ENCODE measurements at regions not wholly inside any gene's neighbourhood (a gene's known extent, or its start where the extent isn't known, plus 50 kb on each side); places are given as distances from the start of the nearest gene placed in this dataset.

DNA sequence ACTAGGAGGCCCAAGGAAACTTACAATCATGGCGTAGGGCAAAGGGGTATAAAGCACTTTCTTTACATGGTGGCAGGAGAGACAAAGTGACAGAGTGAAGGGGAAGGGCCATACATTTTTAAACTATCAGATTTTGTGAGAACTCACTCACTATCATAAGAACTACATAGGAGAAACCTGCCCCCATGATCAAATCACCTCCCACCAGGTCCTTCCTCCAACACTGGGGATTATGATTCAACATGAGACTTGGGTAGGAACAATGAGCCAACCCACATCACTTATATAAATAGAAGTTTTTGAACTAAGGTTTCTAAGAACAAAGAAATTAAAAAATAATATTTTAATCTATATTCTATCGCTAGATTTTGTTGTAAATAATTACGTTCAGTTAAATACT is 460.3 kb upstream of the TYRP1 start:
- no peak for DNase-seq (ENCODE audit: extremely low read depth, low read depth)
- TF ChIP-seq, protein P1, sequence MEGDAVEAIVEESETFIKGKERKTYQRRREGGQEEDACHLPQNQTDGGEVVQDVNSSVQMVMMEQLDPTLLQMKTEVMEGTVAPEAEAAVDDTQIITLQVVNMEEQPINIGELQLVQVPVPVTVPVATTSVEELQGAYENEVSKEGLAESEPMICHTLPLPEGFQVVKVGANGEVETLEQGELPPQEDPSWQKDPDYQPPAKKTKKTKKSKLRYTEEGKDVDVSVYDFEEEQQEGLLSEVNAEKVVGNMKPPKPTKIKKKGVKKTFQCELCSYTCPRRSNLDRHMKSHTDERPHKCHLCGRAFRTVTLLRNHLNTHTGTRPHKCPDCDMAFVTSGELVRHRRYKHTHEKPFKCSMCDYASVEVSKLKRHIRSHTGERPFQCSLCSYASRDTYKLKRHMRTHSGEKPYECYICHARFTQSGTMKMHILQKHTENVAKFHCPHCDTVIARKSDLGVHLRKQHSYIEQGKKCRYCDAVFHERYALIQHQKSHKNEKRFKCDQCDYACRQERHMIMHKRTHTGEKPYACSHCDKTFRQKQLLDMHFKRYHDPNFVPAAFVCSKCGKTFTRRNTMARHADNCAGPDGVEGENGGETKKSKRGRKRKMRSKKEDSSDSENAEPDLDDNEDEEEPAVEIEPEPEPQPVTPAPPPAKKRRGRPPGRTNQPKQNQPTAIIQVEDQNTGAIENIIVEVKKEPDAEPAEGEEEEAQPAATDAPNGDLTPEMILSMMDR (IDR thresholded peaks at IDR 0.05; ENCODE audit: low read depth, low read length, missing control alignments) = no peak

DNA sequence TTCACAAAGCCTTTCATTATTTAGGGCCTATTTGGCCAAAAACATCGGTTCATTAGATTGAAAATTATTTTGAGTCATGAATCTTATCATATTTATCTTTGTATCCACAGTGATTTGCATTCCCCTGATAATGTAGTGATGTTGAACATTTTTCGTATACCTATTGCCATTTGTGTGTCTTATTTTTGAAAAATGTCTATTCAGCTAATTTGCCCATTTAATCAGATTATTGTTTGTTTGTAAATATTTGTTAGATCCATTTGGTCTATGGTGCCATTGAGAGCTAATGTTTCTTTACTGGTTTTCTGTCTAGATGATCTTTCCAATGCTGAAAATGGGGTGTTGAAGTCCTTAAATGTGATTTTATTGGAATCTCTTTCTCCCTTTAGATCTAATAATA is 439.2 kb upstream of the TYRP1 start:
- H3K4me3 ChIP-seq (replicated peaks; ENCODE audit: low read depth, low read length) = no peak overlapping the region
- TF ChIP-seq, protein P1 (IDR thresholded peaks at IDR 0.05; ENCODE audit: low read depth, low read length, missing control alignments) = no peak
- no peak for DNase-seq (ENCODE audit: extremely low read depth, low read depth)

More for the DNA sequence above, 460.3 kb upstream of the TYRP1 start:
- no peak overlapping the region for H3K4me3 ChIP-seq (replicated peaks; ENCODE audit: low read depth, low read length)

DNA sequence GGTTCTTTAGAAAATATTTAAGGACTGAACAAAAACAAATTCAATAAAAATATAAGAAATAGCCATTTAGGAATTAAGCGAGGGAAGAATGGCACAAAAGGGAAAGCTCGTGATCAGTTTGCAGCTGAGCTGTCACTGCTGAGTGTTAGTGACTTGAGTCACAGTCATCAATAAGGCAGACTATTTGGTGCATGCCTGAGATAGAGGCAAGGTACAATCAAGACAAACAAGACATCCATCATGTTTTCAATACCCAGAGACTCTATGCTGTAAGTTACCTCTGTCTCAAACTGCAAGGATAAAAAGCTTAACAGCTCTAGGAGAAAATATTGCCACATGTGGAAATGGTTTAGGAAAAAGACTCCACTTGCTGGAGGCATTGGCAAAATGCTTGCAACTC is 426.4 kb upstream of the TYRP1 start:
- no peak for DNase-seq (ENCODE audit: extremely low read depth, low read depth)
- TF ChIP-seq, protein P1 (IDR thresholded peaks at IDR 0.05; ENCODE audit: low read depth, low read length, missing control alignments) = no peak
- H3K4me3 ChIP-seq (replicated peaks; ENCODE audit: low read depth, low read length) = no peak overlapping the region

DNA sequence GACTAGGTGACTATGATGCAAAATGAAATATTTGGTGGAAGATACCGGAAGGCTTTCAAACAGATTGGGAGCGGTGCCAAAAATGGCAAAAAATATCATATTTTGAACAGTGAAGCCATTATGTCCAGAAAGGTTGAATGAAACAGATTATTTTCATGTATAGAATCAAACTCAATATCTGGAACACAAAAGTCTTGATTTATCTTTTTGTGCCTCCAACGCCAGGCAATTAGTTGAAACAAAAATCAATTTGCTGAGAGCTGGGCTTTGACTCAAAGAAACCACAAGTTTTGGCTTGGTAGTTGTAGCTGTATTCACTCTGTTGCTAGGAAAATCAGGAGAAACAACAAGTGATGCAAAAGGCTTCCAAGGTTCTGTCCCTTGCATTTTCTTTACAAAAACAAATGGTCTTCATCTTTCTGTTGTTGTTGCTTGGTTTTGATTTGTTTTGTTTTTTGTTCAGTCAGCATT is 421.7 kb upstream of the TYRP1 start:
- TF ChIP-seq, protein P1 (IDR thresholded peaks at IDR 0.05; ENCODE audit: low read depth, low read length, missing control alignments) = no peak
- H3K4me3 ChIP-seq (replicated peaks; ENCODE audit: low read depth, low read length) = no peak overlapping the region
- DNase-seq (ENCODE audit: extremely low read depth, low read depth) = no peak

DNA sequence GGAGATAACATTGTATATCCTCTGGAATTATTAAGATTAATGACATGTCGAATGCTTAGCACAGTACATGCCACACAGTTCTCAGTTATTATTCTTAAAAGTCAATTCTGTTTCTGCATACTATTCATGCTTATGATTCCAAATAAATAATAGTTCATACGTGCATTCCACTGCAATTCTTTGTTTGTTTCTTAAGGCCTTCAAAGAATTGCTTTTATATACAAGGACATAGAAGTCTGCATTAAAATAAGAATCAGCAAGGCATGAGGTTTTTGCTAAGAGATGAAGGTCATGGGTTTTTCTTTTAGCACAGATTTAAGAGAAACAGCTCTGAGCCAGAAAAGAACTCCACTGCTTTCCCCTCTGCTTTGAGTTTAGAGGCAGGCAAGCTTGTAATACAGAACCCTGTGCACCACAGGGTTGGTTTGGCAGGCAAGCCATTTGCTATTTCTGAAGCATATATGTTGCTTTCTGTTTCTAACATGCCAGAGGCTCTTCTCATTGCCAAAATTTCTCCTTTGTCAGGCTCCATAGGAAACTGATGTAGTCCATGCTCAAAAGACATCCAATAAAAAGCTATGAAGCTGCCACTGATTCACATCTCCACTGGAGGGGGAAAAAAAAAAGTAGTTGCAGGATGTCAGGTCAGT is 420.6 kb upstream of the TYRP1 start:
- DNase-seq (ENCODE audit: extremely low read depth, low read depth) = no peak
- TF ChIP-seq, protein P1 (IDR thresholded peaks at IDR 0.05; ENCODE audit: low read depth, low read length, missing control alignments) = no peak
- H3K4me3 ChIP-seq (replicated peaks; ENCODE audit: low read depth, low read length) = no peak overlapping the region

DNA sequence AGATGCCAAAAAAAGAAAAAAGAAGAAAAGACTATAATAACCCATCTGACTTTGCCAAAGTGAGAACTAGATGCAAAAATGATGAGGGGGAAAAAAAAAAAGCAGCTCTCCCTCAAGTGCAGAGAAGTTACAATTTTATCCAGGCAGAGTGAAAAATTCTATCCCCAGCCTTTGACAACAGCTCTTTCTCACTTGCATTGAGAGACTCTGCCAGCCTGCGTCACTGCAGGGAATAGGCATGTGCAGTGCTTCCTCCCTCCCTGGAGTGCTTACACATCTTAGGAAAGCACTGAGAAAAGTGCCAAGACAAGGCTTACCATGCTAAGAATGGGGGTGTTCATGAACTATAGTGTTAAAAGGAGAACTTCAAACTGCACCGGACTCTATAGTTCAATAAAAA is 418.6 kb upstream of the TYRP1 start:
- DNase-seq (ENCODE audit: extremely low read depth, low read depth) = no peak
- no peak overlapping the region for H3K4me3 ChIP-seq (replicated peaks; ENCODE audit: low read depth, low read length)
- TF ChIP-seq, protein P1 (IDR thresholded peaks at IDR 0.05; ENCODE audit: low read depth, low read length, missing control alignments) = no peak

DNA sequence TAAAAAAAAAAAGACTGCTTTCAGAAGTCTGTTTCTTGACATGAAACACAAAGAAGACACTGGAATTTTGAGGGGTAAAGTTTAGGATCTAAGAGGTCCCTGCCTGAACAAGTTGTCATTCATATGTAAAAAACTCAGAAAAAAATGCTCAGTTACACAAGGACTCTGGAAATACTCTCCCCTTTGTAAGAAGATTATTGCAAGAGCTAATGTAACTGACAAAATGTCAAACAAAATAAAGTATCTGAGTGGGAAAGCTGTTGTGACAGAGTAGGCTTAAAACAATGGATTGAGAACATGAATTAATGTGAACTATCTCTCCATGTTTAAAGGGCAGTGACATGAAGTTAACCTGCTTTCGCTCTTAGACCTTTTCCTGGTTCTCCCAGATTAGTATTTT is 416.7 kb upstream of the TYRP1 start:
- no peak for DNase-seq (ENCODE audit: extremely low read depth, low read depth)
- H3K4me3 ChIP-seq (replicated peaks; ENCODE audit: low read depth, low read length) = no peak overlapping the region
- TF ChIP-seq, protein P1 (IDR thresholded peaks at IDR 0.05; ENCODE audit: low read depth, low read length, missing control alignments) = no peak

Measured in HFF-Myc (cell line).